A549 (cell line): ENCODE measurements at regions not wholly inside any gene's neighbourhood (a gene's known extent, or its start where the extent isn't known, plus 50 kb on each side); places are given as distances from the start of the nearest gene placed in this dataset.

Experiments
- ATAC-seq, 2 experiments: fragments of 200-7000 bp in 1 of 2; fragments of >200 bp in 1 of 2; cut with Nextera tagmentation in 1 of 2; cut with Tn5 transposase in 1 of 2; 3 replicates each; pipeline versions ENCODE4 v1.8.0 to v1.9.1; 2018 to 2020; ENCODE audit warnings: mild to moderate bottlenecking in 1 of 2, moderate library complexity in 1 of 2
- CTCF ChIA-PET: fragments of 300-600 bp; sonication (Branson Sonifier 250); formaldehyde crosslinking; extraction: SDS; loops from one replicate; lab custom pipeline; 2021; ENCODE audit warnings: antibody characterized with exemption, inconsistent platforms; lab: Yijun Ruan, JAX
- POLR2A ChIA-PET: fragments of 350-600 bp; formaldehyde crosslinking; extraction: SDS; loops from one replicate; lab custom pipeline; 2021; ENCODE audit warnings: antibody characterized with exemption, inconsistent platforms; lab: Yijun Ruan, JAX
- DNase-seq, 2 experiments: peaks; one replicate each; pipeline versions ENCODE4 v3.0.0 to v3.0.0-alpha.2; 2011 to 2016; ENCODE audit warnings: low read depth in 1 of 2, low spot score in 1 of 2
- FAIRE-seq: peaks from 2 replicates; lab custom pipeline; 2011; peaks lifted over from hg19 to GRCh38; lab: Jason Lieb, UNC
- H3K27ac ChIP-seq, 2 experiments: fragments of >200 bp; sonication (Bioruptor Twin); formaldehyde crosslinking; 3 replicates each; pipeline ENCODE4 v1.5.1; 2016 to 2017
- H3K4me1 ChIP-seq: fragments of >200 bp; sonication (Bioruptor Twin); formaldehyde crosslinking; 3 replicates; pipeline ENCODE4 v1.6.1; 2016
- H3K4me2 ChIP-seq: fragments of >200 bp; sonication (Bioruptor Twin); formaldehyde crosslinking; 3 replicates; pipeline ENCODE4 v1.6.1; 2016
- H3K4me3 ChIP-seq: fragments of >200 bp; sonication (Bioruptor Twin); formaldehyde crosslinking; 3 replicates; pipeline ENCODE4 v1.5.1; 2016
- H3K9me3 ChIP-seq: fragments of >200 bp; sonication (Bioruptor Twin); formaldehyde crosslinking; 3 replicates; pipeline ENCODE4 v1.6.1; 2016
- BHLHE40 ChIP-seq: IDR thresholded peaks from 2 replicates; pipeline ENCODE4 v1.6.1; 2012; ENCODE audit warnings: low read depth, low read length, inconsistent platforms
- CBX8 ChIP-seq: fragments of 200-600 bp; sonication (generic); IDR thresholded peaks from 2 replicates; pipeline ENCODE4 v1.6.1; 2016
- CEBPB ChIP-seq, 2 experiments: fragments of >200 bp in 1 of 2; sonication (Bioruptor Twin) in 1 of 2; formaldehyde crosslinking in 1 of 2; IDR thresholded peaks; 2 replicates each; pipeline ENCODE4 v1.6.1; 2012 to 2016
- EHF ChIP-seq: fragments of 250-450 bp; sonication (Bioruptor Pico); IDR thresholded peaks from 2 replicates; pipeline ENCODE4 v1.5.0; 2020; ENCODE audit warnings: mild to moderate bottlenecking
- ELK1 ChIP-seq: fragments of 150-350 bp; IDR thresholded peaks from 2 replicates; pipeline ENCODE4 v1.6.1; 2014; ENCODE audit warnings: low read depth, mild to moderate bottlenecking, low read length
- FOSB ChIP-seq: fragments of 250-450 bp; sonication (Bioruptor Pico); IDR thresholded peaks from 2 replicates; pipeline ENCODE4 v1.5.0; 2020; ENCODE audit warnings: mild to moderate bottlenecking, moderate library complexity
- FOSL2 ChIP-seq, 2 experiments: fragments of 450-650 bp in 1 of 2; fragments of >200 bp in 1 of 2; sonication (Bioruptor Twin) in 1 of 2; formaldehyde crosslinking; IDR thresholded peaks; 2 replicates each; pipeline versions ENCODE4 v1.5.0 to v1.6.1; 2016 to 2020; ENCODE audit warnings: mild to moderate bottlenecking in 1 of 2, moderate library complexity in 1 of 2
- FOXS1 ChIP-seq: fragments of 250-450 bp; sonication (Bioruptor Pico); IDR thresholded peaks from 2 replicates; pipeline ENCODE4 v1.5.0; 2020; ENCODE audit warnings: mild to moderate bottlenecking, moderate library complexity
- HDAC2 ChIP-seq: fragments of 200-600 bp; sonication (generic); IDR thresholded peaks from 2 replicates; pipeline ENCODE4 v1.6.1; 2016
- HES2 ChIP-seq: fragments of >200 bp; sonication (Bioruptor Twin); formaldehyde crosslinking; IDR thresholded peaks from 2 replicates; pipeline ENCODE4 v1.6.1; 2016
- HEYL ChIP-seq: fragments of 250-450 bp; sonication (Bioruptor Pico); IDR thresholded peaks from 2 replicates; pipeline ENCODE4 v1.8.0; 2021; ENCODE audit warnings: mild to moderate bottlenecking, moderate library complexity
- HOXB5 ChIP-seq: fragments of 250-450 bp; sonication (Bioruptor Pico); IDR thresholded peaks from 2 replicates; pipeline ENCODE4 v1.5.0; 2020; ENCODE audit warnings: mild to moderate bottlenecking, moderate library complexity
- JUN ChIP-seq, 2 experiments: fragments of >200 bp; sonication (Bioruptor Twin); formaldehyde crosslinking; IDR thresholded peaks; 2 replicates in 1 of 2; 3 replicates in 1 of 2; pipeline ENCODE4 v1.6.1; 2016 to 2017
- JUNB ChIP-seq: fragments of >200 bp; sonication (Bioruptor Twin); formaldehyde crosslinking; IDR thresholded peaks from 2 replicates; pipeline ENCODE4 v1.6.1; 2016
- KDM1A ChIP-seq: fragments of 200-600 bp; sonication (generic); IDR thresholded peaks from 2 replicates; pipeline ENCODE4 v1.6.1; 2016; ENCODE audit warnings: low read depth, mild to moderate bottlenecking
- MAX ChIP-seq: IDR thresholded peaks from 2 replicates; pipeline ENCODE4 v1.6.1; 2012
- MYC ChIP-seq: IDR thresholded peaks from 2 replicates; pipeline ENCODE4 v1.6.1; 2012; ENCODE audit warnings: mild to moderate bottlenecking, inconsistent platforms, low read length, improper control_type of control experiment, borderline replicate concordance
- NFE2L2 ChIP-seq: fragments of 150-350 bp; conservative IDR thresholded peaks from 2 replicates; pipeline ENCODE4 v1.6.1; 2014; ENCODE audit warnings: low read length
- NR3C1 ChIP-seq: fragments of >200 bp; sonication (Bioruptor Twin); formaldehyde crosslinking; IDR thresholded peaks from 3 replicates; pipeline ENCODE4 v1.6.1; 2017
- PHF8 ChIP-seq: fragments of 200-600 bp; sonication (generic); IDR thresholded peaks from 2 replicates; pipeline ENCODE4 v1.6.1; 2016; ENCODE audit warnings: low read depth, mild to moderate bottlenecking, antibody characterized with exemption, moderate library complexity, borderline replicate concordance
- POLR2A ChIP-seq: IDR thresholded peaks from 2 replicates; pipeline ENCODE4 v1.6.1; 2012; ENCODE audit warnings: mild to moderate bottlenecking, low read length
- POLR2AphosphoS2 ChIP-seq: conservative IDR thresholded peaks from 2 replicates; pipeline ENCODE4 v1.6.1; 2012; ENCODE audit warnings: low read length, improper control_type of control experiment, inconsistent platforms
- REST ChIP-seq: fragments of 200-600 bp; sonication (generic); IDR thresholded peaks from 2 replicates; pipeline ENCODE4 v1.6.1; 2016; ENCODE audit warnings: antibody characterized with exemption, mild to moderate bottlenecking, moderate library complexity
- RFX5 ChIP-seq: fragments of 450-650 bp; IDR thresholded peaks from 2 replicates; pipeline ENCODE4 v1.7.1; 2014; ENCODE audit warnings: antibody characterized with exemption, mild to moderate bottlenecking, moderate library complexity
- SREBF2 ChIP-seq: fragments of 450-650 bp; IDR thresholded peaks from 2 replicates; pipeline ENCODE4 v1.6.1; 2014; ENCODE audit warnings: mild to moderate bottlenecking, moderate library complexity
- TFCP2L1 ChIP-seq: fragments of 250-450 bp; sonication (Bioruptor Pico); IDR thresholded peaks from 2 replicates; pipeline ENCODE4 v1.5.0; 2021; ENCODE audit warnings: mild to moderate bottlenecking
- TP53 ChIP-seq: fragments of 250-450 bp; sonication (Bioruptor Pico); IDR thresholded peaks from 2 replicates; pipeline ENCODE4 v1.5.0; 2021; ENCODE audit warnings: mild to moderate bottlenecking, moderate library complexity
- ZSCAN20 ChIP-seq: fragments of 250-450 bp; sonication (Bioruptor Pico); IDR thresholded peaks from 2 replicates; pipeline ENCODE4 v1.8.0; 2022; ENCODE audit warnings: mild to moderate bottlenecking, moderate library complexity
- WGBS: methylation state at CpG from one replicate; pipeline ENCODE4 v1.1.6; 2017; ENCODE audit errors: missing lambda C conversion rate; 5-methylcytosine and 5-hydroxymethylcytosine counted together

- H3K4me3 ChIP-seq = no peak overlapping the region
- H3K27ac ChIP-seq = no peak overlapping the region
- H3K4me2 ChIP-seq = no peak overlapping the region
- WGBS = 9% methylated on average over 5 of the region's 5 CpGs
- H3K9me3 ChIP-seq = no peaks in the 10 kb centered on the region
- no peak for FAIRE-seq
- no peak for DNase-seq
- CTCF ChIA-PET = no interaction called here
- H3K4me1 ChIP-seq = no peaks in the 10 kb centered on the region
- POLR2A ChIA-PET = no interaction called here
- ATAC-seq = no peak
- TF ChIP-seq SREBF2 (no peak), BHLHE40 (no peak), CEBPB (IDR thresholded peaks at IDR 0.05) (no peak), EHF (no peak), TFCP2L1 (CRISPR knock-in tag) (no peak), TP53 (CRISPR knock-in tag) (no peak), ELK1 (no peak), JUN (IDR thresholded peaks at IDR 0.05) (no peak), FOSB (CRISPR knock-in tag) (no peak), CBX8 (no peak), NFE2L2 (no peak)
Observed at GRCh38 chr2:17057109-17058017, 391.7 kb upstream of the CYRIA start.

GRCh38 chr2:17056236-17056635 is 390.6 kb upstream of the CYRIA start:
- DNase-seq (no peak), ATAC-seq (no peak), FAIRE-seq (no peak)
- POLR2A ChIA-PET = no interaction called here
- Histone ChIP-seq H3K4me3 (no peak overlapping the region), H3K4me1 (no peaks in the 10 kb centered on the region), H3K4me2 (no peak overlapping the region), H3K9me3 (no peaks in the 10 kb centered on the region), H3K27ac (no peak overlapping the region)
- CTCF ChIA-PET = no interaction called here
- TF ChIP-seq FOXS1 (no peak), FOSL2 (IDR thresholded peaks at IDR 0.05) (no peak), FOSL2 (CRISPR knock-in tag; IDR thresholded peaks at IDR 0.05) (no peak), HEYL (CRISPR knock-in tag) (no peak), MYC (no peak), ELK1 (no peak), ZSCAN20 (no peak), KDM1A (no peak), REST (no peak), HES2 (no peak), HOXB5 (CRISPR knock-in tag) (no peak), POLR2A (no peak), MAX (no peak), RFX5 (no peak), NR3C1 (no peak), JUNB (no peak), HDAC2 (no peak), PHF8 (no peak), NFE2L2 (no peak), CBX8 (no peak), POLR2AphosphoS2 (no peak)
- WGBS = 4% methylated on average over 4 of the region's 4 CpGs
